Endothelial cell of umbilical vein (primary cell): ENCODE measurements at regions not wholly inside any gene's neighbourhood (a gene's known extent, or its start where the extent isn't known, plus 50 kb on each side); places are given as distances from the start of the nearest gene placed in this dataset.

Source experiments
- BruUV-seq: library from RNA; stranded (reverse); fragments of 400-500 nt; replicated peaks from 2 replicates; lab custom pipeline; 2021; lab: Mats Ljungman, UMichigan
- CTCF ChIA-PET: fragments of 300-600, 350-600 bp; sonication (Branson Sonifier 250); formaldehyde crosslinking; loops from one replicate; lab custom pipeline; 2021; ENCODE audit warnings: antibody characterized with exemption, inconsistent platforms; lab: Charles Lee
- POLR2A ChIA-PET: fragments of 300-600, 350-600 bp; sonication (Branson Sonifier 250); formaldehyde crosslinking; loops from one replicate; lab custom pipeline; 2021; ENCODE audit warnings: antibody characterized with exemption, inconsistent platforms; lab: Charles Lee
- DNase-seq: peaks from one replicate; pipeline ENCODE4 v3.0.0-alpha.2; 2011; ENCODE audit warnings: low read depth, low spot score
- FAIRE-seq: peaks from 2 replicates; lab custom pipeline; 2011; peaks lifted over from hg19 to GRCh38; lab: Jason Lieb, UNC
- H2AFZ ChIP-seq: 2 replicates; pipeline ENCODE4 v1.6.0; 2012; ENCODE audit warnings: low read depth, low read length, control low read depth, inconsistent platforms
- H3K27ac ChIP-seq: 2 replicates; pipeline ENCODE4 v1.5.1; 2011; ENCODE audit warnings: low read depth, mild to moderate bottlenecking, control low read depth, low read length, moderate library complexity; ENCODE audit not compliant: insufficient read depth
- H3K27me3 ChIP-seq, 2 experiments: 2 replicates each; pipeline versions ENCODE4 v1.6.0 to v1.6.1; 2011; ENCODE audit warnings: low read length in 2 of 2, mixed read lengths in 1 of 2; ENCODE audit not compliant: control insufficient read depth in 2 of 2, insufficient read depth in 2 of 2
- H3K36me3 ChIP-seq, 2 experiments: 2 replicates in 1 of 2; 3 replicates in 1 of 2; pipeline ENCODE4 v1.5.1; 2011; ENCODE audit warnings: low read length in 2 of 2, mild to moderate bottlenecking in 1 of 2, moderate library complexity in 1 of 2; ENCODE audit not compliant: control insufficient read depth in 2 of 2, insufficient read depth in 2 of 2; ENCODE audit errors: extremely low read depth in 1 of 2
- H3K4me1 ChIP-seq: 3 replicates; pipeline ENCODE4 v1.5.1; 2011; ENCODE audit warnings: mild to moderate bottlenecking, low read length; ENCODE audit not compliant: control insufficient read depth, insufficient read depth; ENCODE audit errors: extremely low read depth
- H3K4me2 ChIP-seq: 2 replicates; pipeline ENCODE4 v1.6.1; 2011; ENCODE audit warnings: low read length, control low read depth, mixed read lengths; ENCODE audit not compliant: insufficient read depth
- H3K4me3 ChIP-seq, 3 experiments: fragments of 200-600 bp in 1 of 3; sonication (generic), shearing (Covaris generic) in 1 of 3; replicated peaks in 1 of 3; 2 replicates each; pipeline ENCODE4 v1.5.1; 2011 to 2016; ENCODE audit warnings: control low read depth in 3 of 3, low read length in 3 of 3, mild to moderate bottlenecking in 2 of 3, inconsistent platforms in 1 of 3, low read depth in 1 of 3, moderate library complexity in 1 of 3; ENCODE audit not compliant: insufficient read depth in 1 of 3
- H3K79me2 ChIP-seq: 2 replicates; pipeline ENCODE4 v1.6.0; 2012; ENCODE audit warnings: low read length, inconsistent platforms; ENCODE audit not compliant: control insufficient read depth, insufficient read depth
- H3K9ac ChIP-seq: replicated peaks from 2 replicates; pipeline ENCODE3; 2011; ENCODE audit warnings: low read length, control low read depth; ENCODE audit not compliant: insufficient read depth; ENCODE audit errors: extremely low read depth
- H3K9me1 ChIP-seq: replicated peaks from 3 replicates; pipeline ENCODE4 v1.6.0; 2011; ENCODE audit warnings: mild to moderate bottlenecking, low read length; ENCODE audit not compliant: control insufficient read depth, insufficient read depth; ENCODE audit errors: extremely low read depth
- H3K9me3 ChIP-seq: replicated peaks from 2 replicates; pipeline ENCODE4 v1.5.1; 2012; ENCODE audit warnings: low read length, inconsistent platforms; ENCODE audit not compliant: control insufficient read depth, insufficient read depth
- H4K20me1 ChIP-seq: replicated peaks from 2 replicates; pipeline ENCODE3; 2011; ENCODE audit warnings: mild to moderate bottlenecking, low read length; ENCODE audit not compliant: control insufficient read depth, insufficient read depth; ENCODE audit errors: extremely low read depth
- EZH2 ChIP-seq: IDR thresholded peaks from 2 replicates; pipeline ENCODE4 v1.6.1; 2012; ENCODE audit warnings: borderline replicate concordance, low read depth, mild to moderate bottlenecking, moderate library complexity, low read length, inconsistent platforms; ENCODE audit not compliant: severe bottlenecking
- FOS ChIP-seq: IDR thresholded peaks from 2 replicates; pipeline ENCODE4 v1.6.1; 2011; ENCODE audit warnings: mild to moderate bottlenecking, low read length, moderate library complexity, borderline replicate concordance; ENCODE audit not compliant: insufficient read depth
- GATA2 ChIP-seq: IDR thresholded peaks from 2 replicates; pipeline ENCODE4 v1.7.0; 2011; ENCODE audit warnings: low read depth, mild to moderate bottlenecking, moderate library complexity, mixed read lengths, low read length; ENCODE audit not compliant: insufficient read length, insufficient read depth
- JUN ChIP-seq: IDR thresholded peaks from 2 replicates; pipeline ENCODE4 v1.6.1; 2011; ENCODE audit warnings: borderline replicate concordance, low read depth; ENCODE audit not compliant: insufficient read length, insufficient read depth
- MYC ChIP-seq: IDR thresholded peaks from one replicate; pipeline ENCODE4 v1.6.1; 2011; ENCODE audit warnings: mild to moderate bottlenecking, low read depth, low read length
- POLR2A ChIP-seq: IDR thresholded peaks from 2 replicates; pipeline ENCODE4 v1.6.1; 2012; ENCODE audit warnings: low read depth, mild to moderate bottlenecking, control low read depth, low read length
- POLR2AphosphoS5 ChIP-seq: IDR thresholded peaks from 2 replicates; pipeline ENCODE4 v1.6.1; 2012; ENCODE audit warnings: low read depth, mild to moderate bottlenecking, control low read depth, low read length, moderate library complexity; ENCODE audit not compliant: insufficient read depth
- dilution Hi-C: fragments of 300-500 bp; cut with MboI; formaldehyde crosslinking; loops from one replicate; pipeline ENCODE4 v1.15.0; 2019; ENCODE audit warnings: low sequenced_read_pairs; ENCODE audit not compliant: extremely low pct_ligation_motif_present
- intact Hi-C: fragments of 100-400 bp; cut with micrococcal nuclease; formaldehyde crosslinking; loops from one replicate; pipeline ENCODE4 v1.10.0; 2022
- TF ChIP-seq, protein P1 (sequence below), 2 donors: IDR thresholded peaks; 1 replicate in 1 of 2; 2 replicates in 1 of 2; pipeline ENCODE4 v1.5.1; 2011; ENCODE audit warnings: low read length in 2 of 2, mild to moderate bottlenecking in 2 of 2, moderate library complexity in 2 of 2, control low read depth in 1 of 2, inconsistent platforms in 1 of 2, low read depth in 1 of 2; ENCODE audit not compliant: insufficient read depth in 1 of 2; ENCODE audit errors: extremely low read depth in 1 of 2
- TF ChIP-seq, protein P2 (sequence below): IDR thresholded peaks from 2 replicates; pipeline ENCODE4 v1.6.1; 2011; ENCODE audit not compliant: insufficient read depth, insufficient read length

DNA sequence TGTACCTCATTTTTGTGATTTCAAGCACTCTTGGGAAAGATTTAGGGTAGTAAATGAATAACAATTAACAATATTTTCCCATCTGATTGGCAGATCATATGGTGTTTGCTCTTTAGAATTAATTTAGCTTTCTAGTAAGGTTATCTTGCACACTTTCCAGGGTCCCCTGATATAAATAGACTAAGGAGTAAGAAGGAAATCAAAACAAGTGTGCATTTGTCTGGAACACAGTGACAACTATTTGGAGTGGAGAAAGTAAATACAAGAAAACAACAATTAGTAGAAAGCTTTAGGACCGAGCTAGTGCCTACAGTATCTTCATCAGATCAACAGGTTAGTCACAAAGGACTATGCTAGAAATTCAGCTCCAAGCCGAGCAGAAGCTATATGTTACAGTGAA lies 429.5 kb downstream of the COG6 start:
- no peak overlapping the region for H3K27ac ChIP-seq
- dilution Hi-C loops: no loop called here
- H2AFZ ChIP-seq: no peak overlapping the region
- H3K9ac ChIP-seq: no peak overlapping the region
- intact Hi-C loops: loop anchor here (5.0 kb wide), 2 partner anchors 582 to 597 kb away; partner anchors contain the start of gene FOXO1
- no peaks in the 10 kb centered on the region for H3K9me1 ChIP-seq
- TF ChIP-seq MYC: no peak
- TF ChIP-seq EZH2: no peak
- TF ChIP-seq JUN: no peak
- no peak for TF ChIP-seq GATA2
- no peak for TF ChIP-seq FOS
- TF ChIP-seq POLR2A: no peak
- no peak for TF ChIP-seq POLR2AphosphoS5
- TF ChIP-seq, protein P1, sequence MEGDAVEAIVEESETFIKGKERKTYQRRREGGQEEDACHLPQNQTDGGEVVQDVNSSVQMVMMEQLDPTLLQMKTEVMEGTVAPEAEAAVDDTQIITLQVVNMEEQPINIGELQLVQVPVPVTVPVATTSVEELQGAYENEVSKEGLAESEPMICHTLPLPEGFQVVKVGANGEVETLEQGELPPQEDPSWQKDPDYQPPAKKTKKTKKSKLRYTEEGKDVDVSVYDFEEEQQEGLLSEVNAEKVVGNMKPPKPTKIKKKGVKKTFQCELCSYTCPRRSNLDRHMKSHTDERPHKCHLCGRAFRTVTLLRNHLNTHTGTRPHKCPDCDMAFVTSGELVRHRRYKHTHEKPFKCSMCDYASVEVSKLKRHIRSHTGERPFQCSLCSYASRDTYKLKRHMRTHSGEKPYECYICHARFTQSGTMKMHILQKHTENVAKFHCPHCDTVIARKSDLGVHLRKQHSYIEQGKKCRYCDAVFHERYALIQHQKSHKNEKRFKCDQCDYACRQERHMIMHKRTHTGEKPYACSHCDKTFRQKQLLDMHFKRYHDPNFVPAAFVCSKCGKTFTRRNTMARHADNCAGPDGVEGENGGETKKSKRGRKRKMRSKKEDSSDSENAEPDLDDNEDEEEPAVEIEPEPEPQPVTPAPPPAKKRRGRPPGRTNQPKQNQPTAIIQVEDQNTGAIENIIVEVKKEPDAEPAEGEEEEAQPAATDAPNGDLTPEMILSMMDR (IDR thresholded peaks at IDR 0.05; ENCODE audit: extremely low read depth in 1 of 2, insufficient read depth in 1 of 2, low read depth in 1 of 2, low read length in 2 of 2): no peak
- TF ChIP-seq, protein P2, sequence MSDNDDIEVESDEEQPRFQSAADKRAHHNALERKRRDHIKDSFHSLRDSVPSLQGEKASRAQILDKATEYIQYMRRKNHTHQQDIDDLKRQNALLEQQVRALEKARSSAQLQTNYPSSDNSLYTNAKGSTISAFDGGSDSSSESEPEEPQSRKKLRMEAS: no peak
- no TSS peak for BruUV-seq
- no peaks in the 10 kb centered on the region for H4K20me1 ChIP-seq
- FAIRE-seq (peak; percentile 47), DNase-seq (peak; percentile 86)
- H3K9me3 ChIP-seq: no peaks in the 10 kb centered on the region
- no peaks in the 10 kb centered on the region for H3K27me3 ChIP-seq
- H3K4me1 ChIP-seq: peaks cover 11% of the 10 kb centered on the region
- no peaks in the 10 kb centered on the region for H3K79me2 ChIP-seq
- H3K36me3 ChIP-seq: no peaks in the 10 kb centered on the region
- no peak overlapping the region for H3K4me3 ChIP-seq
- no peak overlapping the region for H3K4me2 ChIP-seq
- ChIA-PET POLR2A (no interaction called here), CTCF (interaction anchor here (1.0 to 1.6 kb wide), 2 partner anchors 12 to 90 kb away, joined by 3 to 4 read pairs; no protein-coding TSS in a partner anchor)
